Transverse colon (tissue), 4 donors: ENCODE measurements at regions not wholly inside any gene's neighbourhood (a gene's known extent, or its start where the extent isn't known, plus 50 kb on each side); places are given as distances from the start of the nearest gene placed in this dataset.

ENCODE experiments used
- CTCF ChIP-seq, 5 experiments: fragments of 200-600 bp in 3 of 5; fragments of 450-650 bp in 2 of 5; sonication (generic) in 3 of 5; IDR thresholded peaks; 1 replicate in 2 of 5; 2 replicates in 3 of 5; pipeline ENCODE4 v1.5.1; 2016 to 2017; ENCODE audit warnings: antibody characterized with exemption in 5 of 5, inconsistent platforms in 3 of 5, mild to moderate bottlenecking in 2 of 5, moderate library complexity in 1 of 5
- EP300 ChIP-seq: sonication (generic); formaldehyde crosslinking; IDR thresholded peaks from one replicate; pipeline ENCODE4 v1.6.1; 2017; ENCODE audit warnings: antibody characterized with exemption, low read depth
- POLR2A ChIP-seq: fragments of 450-650 bp; IDR thresholded peaks from one replicate; pipeline ENCODE4 v1.6.1; 2016; ENCODE audit warnings: antibody characterized with exemption, mild to moderate bottlenecking, moderate library complexity
- POLR2AphosphoS5 ChIP-seq, 3 donors: sonication (generic); formaldehyde crosslinking; IDR thresholded peaks; one replicate each; pipeline ENCODE4 v1.6.1; 2016; ENCODE audit warnings: antibody characterized with exemption in 3 of 3

- no peak for TF ChIP-seq CTCF (IDR thresholded peaks at IDR 0.05)
- peak; percentile 60 for TF ChIP-seq POLR2A
- TF ChIP-seq EP300: no peak
- TF ChIP-seq POLR2AphosphoS5 (IDR thresholded peaks at IDR 0.05): peak in 2 of 3 donors; percentile 19 to 53
Observed at GRCh38 chr13:106349080-106349931, 186.2 kb downstream of the EFNB2 start.
